ENCODE measurements at regions not wholly inside any gene's neighbourhood (a gene's known extent, or its start where the extent isn't known, plus 50 kb on each side); places are given as distances from the start of the nearest gene placed in this dataset.

DNA sequence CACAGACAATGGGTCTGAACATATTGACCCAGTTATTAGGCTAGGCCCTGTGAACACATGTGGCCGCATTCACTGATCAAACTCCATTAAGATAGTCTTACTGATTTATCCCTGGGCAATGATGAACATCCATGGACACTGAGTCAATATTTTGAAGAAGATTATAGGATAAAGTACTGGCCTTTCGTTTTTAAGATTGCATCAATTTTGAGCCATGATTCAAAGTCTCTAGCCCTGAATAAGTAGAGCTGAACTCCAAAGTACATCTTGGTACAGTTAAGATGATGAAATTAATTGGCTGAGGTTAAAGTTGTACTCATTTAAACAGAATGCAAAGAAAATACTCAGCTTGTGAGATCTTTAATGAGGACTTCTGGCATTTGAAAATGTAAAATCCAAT lies 1581.9 kb downstream of the EFNB2 start (continued):
- TF ChIP-seq SP2 (IDR thresholded peaks at IDR 0.05; ENCODE audit: low read length) = no peak
- TF ChIP-seq SUZ12 (IDR thresholded peaks at IDR 0.05; ENCODE audit: low read length) = no peak
- TF ChIP-seq CHD1 (IDR thresholded peaks at IDR 0.05; ENCODE audit: low read depth, low read length) = no peak
- TF ChIP-seq KDM4A (IDR thresholded peaks at IDR 0.05; ENCODE audit: low read depth, low read length, severe bottlenecking) = no peak
